HG03565 (cell line): ENCODE measurements at regions not wholly inside any gene's neighbourhood (a gene's known extent, or its start where the extent isn't known, plus 50 kb on each side); places are given as distances from the start of the nearest gene placed in this dataset.

Experiments
- ATAC-seq: cut with Tn5 transposase; IDR thresholded peaks from one replicate; pipeline ENCODE4 v1.9.1; 2021; ENCODE audit warnings: mild to moderate bottlenecking, moderate library complexity; ENCODE audit not compliant: unreplicated experiment

GRCh38 chr6:170232186-170233002 is 58.5 kb downstream of the DLL1 start:
- no peak for ATAC-seq

- ATAC-seq, result no peak
These were observed 59.3 kb downstream of the DLL1 start for GRCh38 chr6:170231293-170232185.

DNA sequence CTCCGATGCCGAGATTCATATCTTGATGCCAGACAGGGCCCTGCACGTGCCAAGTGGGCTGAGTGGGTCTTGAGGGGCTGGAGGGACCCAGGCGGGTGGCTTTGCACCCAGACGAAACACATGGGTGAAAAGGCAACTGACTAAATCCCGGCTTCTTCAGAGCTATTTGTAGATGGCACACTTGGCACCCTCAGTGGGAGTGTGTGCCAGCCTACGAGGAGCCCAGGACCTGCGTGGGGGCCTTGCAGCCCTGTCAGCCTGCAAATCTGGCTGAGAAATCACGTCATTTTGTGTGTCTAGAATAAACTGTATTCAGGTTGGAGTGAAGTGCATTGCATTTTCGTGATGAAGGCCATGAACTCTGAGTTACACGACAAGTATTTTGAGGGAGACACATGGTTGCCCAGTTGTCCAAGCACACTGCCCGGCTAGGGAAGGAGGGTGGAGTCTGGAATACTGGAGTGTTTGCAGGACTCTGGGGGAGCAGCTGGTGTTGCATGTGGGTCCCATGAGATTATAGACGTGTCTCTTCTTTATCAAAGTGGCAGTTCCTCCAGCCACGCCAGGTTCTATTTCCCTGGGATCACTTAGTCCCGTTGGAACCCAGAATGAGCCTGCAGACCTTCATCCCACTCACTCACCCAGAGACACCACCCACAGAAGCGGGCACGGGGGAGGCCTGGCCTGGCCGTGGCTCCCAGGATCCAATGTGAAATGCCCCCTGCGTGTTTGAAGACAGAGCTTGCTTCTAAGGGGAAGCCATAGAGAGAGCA is 60.2 kb downstream of the DLL1 start:
- ATAC-seq, result no peak

GRCh38 chr6:170229851-170230519 is 60.9 kb downstream of the DLL1 start:
- ATAC-seq, result no peak

DNA sequence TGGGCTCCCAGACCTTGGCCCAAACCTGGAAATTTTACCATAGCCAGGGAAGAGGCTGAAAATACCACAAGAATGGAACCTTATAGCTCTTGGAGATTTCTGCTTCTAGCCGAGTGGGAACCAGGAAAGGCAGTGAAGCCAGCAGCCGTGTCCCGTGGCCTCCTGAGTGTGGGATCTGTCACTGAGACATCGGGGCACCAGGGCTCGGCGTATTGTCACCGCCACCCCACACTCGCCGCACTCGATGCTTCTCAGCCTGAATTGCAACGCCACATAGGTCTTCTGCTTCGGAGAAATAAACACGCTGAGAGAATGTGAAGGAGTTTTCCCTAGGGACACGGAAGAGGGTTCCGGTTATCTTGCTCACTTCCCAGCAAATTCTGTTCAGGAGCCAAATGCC is 61.5 kb downstream of the DLL1 start:
- no peak for ATAC-seq

- ATAC-seq, result no peak
These were observed 62.0 kb downstream of the DLL1 start for GRCh38 chr6:170228946-170229310.

GRCh38 chr6:170227996-170228945 is 62.6 kb downstream of the DLL1 start:
- no peak for ATAC-seq

DNA sequence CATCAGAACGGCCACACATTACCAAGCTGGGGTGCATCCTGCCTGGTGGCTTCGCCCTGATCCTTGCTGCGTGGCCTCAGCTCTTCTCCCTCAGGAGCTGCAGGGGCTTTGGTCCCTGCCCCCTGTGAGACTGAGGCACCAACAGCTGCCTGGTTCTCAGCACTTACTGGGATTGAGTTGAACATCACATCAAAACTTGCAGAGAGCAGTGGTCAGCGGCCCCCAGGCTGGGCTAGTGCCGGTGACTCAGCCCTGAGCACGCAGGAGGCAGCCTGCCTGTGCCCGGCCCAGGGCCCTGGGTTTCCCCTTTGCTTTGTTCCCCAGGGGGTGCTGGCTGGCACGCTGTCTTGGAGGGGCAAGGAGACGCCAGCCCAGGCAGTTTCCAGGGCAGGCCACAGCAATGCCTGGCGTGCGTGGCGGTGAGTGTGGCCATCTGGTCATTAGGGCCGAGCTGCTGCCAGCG is 63.3 kb downstream of the DLL1 start:
- no peak for ATAC-seq

- ATAC-seq, result no peak
These were observed 64.2 kb downstream of the DLL1 start for GRCh38 chr6:170226647-170227046.

DNA sequence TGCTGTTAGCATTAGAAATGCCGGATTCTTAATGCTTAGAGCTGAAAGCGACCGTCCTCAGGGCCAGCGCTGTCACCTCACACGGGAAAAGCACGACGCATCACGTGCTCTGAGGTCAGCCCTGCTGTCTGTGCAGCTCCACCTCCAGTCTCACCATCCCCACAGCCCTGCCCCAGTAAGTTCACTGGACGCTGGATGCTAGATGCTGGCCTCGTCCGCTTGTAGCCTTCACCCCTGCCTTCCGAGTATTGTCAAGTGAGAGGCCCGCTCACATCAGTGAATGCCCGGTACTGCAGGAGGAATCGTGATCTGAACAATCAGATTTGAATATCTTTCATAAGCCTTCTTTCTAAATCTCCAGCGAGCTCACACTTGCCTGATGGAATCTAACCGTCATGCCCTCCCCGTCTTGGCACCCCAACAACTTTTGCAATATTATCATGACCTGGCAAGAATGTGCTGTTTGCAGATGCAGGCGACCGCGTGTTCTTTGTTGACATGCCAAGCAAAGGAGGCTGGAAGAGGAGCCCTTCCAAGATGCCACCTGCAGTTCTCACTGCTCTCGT is 64.9 kb downstream of the DLL1 start:
- no peak for ATAC-seq

DNA sequence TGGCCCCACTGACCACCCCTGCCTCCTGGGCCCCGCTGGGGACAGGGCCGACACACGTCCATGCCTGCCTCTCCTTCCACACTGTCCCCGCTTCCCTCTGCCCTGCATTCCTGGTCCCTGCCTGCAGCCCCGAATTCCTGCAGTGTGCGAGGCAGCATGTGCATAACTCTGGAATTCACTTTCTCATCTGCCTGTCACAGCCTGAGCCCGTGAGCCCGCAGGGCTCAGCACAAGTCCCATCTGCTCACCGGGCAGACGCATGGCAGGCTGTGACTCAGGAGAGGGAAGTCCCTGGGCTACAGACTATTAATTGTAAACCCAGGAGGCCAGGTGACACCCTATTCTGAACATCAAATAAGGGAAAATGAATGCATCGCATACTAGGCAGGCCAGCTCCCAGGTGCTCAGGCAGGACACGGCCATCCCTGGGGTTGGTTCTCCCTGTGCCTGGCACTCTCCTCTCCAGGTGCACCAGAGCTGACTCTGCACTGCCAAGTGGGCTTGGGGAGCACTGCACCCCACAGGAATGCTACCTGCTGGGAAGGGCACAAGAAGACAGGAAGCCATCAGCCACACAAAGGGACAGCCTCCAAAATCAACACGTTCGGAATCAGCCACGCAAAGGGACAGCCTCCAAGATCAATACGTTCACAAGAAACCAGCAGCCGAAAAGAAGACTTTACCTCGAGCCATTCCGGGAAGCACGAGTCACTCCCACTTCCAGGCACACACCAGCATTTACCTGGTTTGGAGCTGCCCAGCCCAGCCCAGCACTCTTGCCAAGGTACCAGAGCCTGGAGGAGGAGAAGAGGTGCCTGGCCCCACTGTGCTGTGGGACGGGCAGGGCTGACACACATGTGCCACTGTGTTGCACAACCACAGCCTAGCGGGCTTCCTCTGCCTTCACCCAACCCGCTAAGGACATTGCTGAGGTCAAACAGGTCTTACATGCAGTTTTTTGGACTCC is 65.9 kb downstream of the DLL1 start:
- ATAC-seq, result no peak

GRCh38 chr6:170223718-170224693 is 66.9 kb downstream of the DLL1 start:
- no peak for ATAC-seq

DNA sequence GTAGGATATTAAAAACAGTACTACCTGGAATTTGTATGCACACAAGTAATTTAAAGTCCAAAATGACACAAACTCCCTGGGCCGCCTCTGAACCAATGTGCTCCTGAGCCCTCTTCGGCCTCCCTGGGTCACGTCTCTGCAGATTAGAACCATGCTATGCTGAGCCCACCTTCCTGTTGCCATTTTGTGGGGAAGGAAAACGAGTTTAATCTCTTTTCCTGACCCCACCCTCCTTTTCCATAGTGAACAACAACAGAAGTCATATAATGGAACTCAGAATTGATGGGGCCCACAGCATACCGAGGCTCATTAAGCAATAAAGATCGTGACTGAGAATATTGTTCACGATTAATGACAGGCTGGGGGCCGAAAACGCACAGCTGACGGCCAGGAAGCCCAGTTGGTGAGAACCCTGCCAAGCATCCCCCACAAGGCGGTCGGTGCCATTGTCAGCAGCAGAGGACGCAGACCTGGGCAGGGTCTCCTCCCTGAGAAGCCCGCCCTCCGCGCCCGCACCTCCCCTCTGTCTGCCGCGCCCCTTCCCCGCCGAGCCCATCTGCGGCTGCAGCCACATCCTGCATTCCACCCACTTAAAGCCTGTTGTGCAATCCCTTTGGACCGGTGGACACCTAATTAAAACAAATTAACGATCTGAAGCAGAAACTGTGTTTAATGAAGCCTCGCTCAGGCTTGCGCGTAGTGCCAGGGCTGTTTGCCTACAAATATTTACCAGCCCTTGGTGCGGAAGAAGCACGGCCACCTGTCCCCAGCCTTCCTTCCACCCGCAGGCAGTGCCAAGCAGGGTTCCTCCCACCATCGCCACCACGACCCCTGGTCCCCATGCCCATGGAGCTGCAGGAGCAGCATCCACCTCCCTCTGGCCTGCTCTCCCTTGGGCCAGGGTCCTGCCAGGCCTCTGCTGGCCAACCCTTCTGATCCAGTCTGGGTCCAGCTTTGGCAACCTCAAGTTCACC is 68.1 kb downstream of the DLL1 start:
- ATAC-seq, result no peak

DNA sequence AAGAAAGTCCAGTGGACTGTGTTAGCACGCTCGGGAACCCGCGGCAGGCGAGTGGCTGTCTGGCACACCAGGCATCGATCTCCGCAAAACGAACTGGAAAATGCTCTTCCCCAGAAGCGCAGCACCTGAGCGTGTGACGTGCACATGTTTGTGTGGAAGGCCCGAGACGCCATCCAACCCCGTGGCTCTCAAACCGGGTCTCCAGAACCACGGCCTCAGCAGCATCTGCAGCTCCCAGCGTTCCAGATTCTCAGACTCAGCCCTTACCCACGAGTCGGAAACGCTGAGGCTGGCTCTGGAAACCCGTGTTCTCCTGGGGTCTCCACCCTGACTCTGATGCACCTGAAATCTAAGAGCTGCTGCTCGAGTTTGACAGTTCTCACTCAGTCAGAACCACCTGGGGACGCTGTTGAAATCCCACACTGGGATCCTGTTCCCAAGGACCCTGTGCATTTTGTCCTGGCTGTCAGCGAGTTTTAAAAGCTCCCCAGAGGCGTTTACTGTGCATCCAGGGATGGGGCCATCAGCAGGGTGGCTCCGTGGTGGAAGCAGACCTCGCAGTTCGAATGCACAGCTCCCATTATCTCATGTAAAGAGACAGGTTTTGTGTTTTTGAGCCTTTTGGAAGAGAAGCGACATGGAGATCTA is 69.0 kb downstream of the DLL1 start:
- no peak for ATAC-seq

- no peak for ATAC-seq
These were observed 69.7 kb downstream of the DLL1 start for GRCh38 chr6:170221052-170221752.
